ENCODE measurements at regions not wholly inside any gene's neighbourhood (a gene's known extent, or its start where the extent isn't known, plus 50 kb on each side); places are given as distances from the start of the nearest gene placed in this dataset.

- no peak for TF ChIP-seq CTCF (IDR thresholded peaks at IDR 0.05)
- no peak for TF ChIP-seq POLR2A (IDR thresholded peaks at IDR 0.05)
- no peak for TF ChIP-seq EP300 (IDR thresholded peaks at IDR 0.05)
These were observed 366.9 kb downstream of the FAT3 start for GRCh38 chr11:92591521-92591920.
